ENCODE measurements at regions not wholly inside any gene's neighbourhood (a gene's known extent, or its start where the extent isn't known, plus 50 kb on each side); places are given as distances from the start of the nearest gene placed in this dataset.

GRCh38 chr13:79937771-79938216 is 403.1 kb downstream of the SPRY2 start:
- H3K27ac ChIP-seq, result no peak overlapping the region
- H3K4me1 ChIP-seq (ENCODE audit: control insufficient read depth in 1 of 2, insufficient read depth in 1 of 2, low read depth in 1 of 2, low read length in 1 of 2), result no peaks in the 10 kb centered on the region
- no peak for TF ChIP-seq CTCF (IDR thresholded peaks at IDR 0.05)

GRCh38 chr13:79937311-79937710 is 403.6 kb downstream of the SPRY2 start:
- no peak overlapping the region for H3K4me3 ChIP-seq (ENCODE audit: low read depth in 1 of 2, low read length in 1 of 2)
- no peaks in the 10 kb centered on the region for H3K36me3 ChIP-seq
- H3K27me3 ChIP-seq, result no peaks in the 10 kb centered on the region
- TF ChIP-seq CTCF (IDR thresholded peaks at IDR 0.05), result no peak
- no peak overlapping the region for H3K27ac ChIP-seq
- H3K9me3 ChIP-seq, result no peaks in the 10 kb centered on the region
- no peaks in the 10 kb centered on the region for H3K4me1 ChIP-seq (ENCODE audit: control insufficient read depth in 1 of 2, insufficient read depth in 1 of 2, low read depth in 1 of 2, low read length in 1 of 2)

More at GRCh38 chr13:79937771-79938216, 403.1 kb downstream of the SPRY2 start:
- Histone ChIP-seq H3K27me3 (no peaks in the 10 kb centered on the region), H3K4me3 (ENCODE audit: low read depth in 1 of 2, low read length in 1 of 2) (no peak overlapping the region), H3K36me3 (no peaks in the 10 kb centered on the region), H3K9me3 (no peaks in the 10 kb centered on the region)

GRCh38 chr13:79936368-79937136 is 404.4 kb downstream of the SPRY2 start:
- Histone ChIP-seq H3K4me3 (ENCODE audit: low read depth in 1 of 2, low read length in 1 of 2) (no peak overlapping the region), H3K36me3 (no peaks in the 10 kb centered on the region), H3K9me3 (no peaks in the 10 kb centered on the region), H3K27ac (no peak overlapping the region), H3K27me3 (no peaks in the 10 kb centered on the region), H3K4me1 (ENCODE audit: control insufficient read depth in 1 of 2, insufficient read depth in 1 of 2, low read depth in 1 of 2, low read length in 1 of 2) (no peaks in the 10 kb centered on the region)
- no peak for TF ChIP-seq CTCF (IDR thresholded peaks at IDR 0.05)

GRCh38 chr13:79935121-79935520 is 405.8 kb downstream of the SPRY2 start:
- no peaks in the 10 kb centered on the region for H3K27me3 ChIP-seq

GRCh38 chr13:79933389-79933788 is 407.5 kb downstream of the SPRY2 start:
- Histone ChIP-seq H3K27ac (no peak overlapping the region), H3K36me3 (no peaks in the 10 kb centered on the region)
- no peak for TF ChIP-seq CTCF (IDR thresholded peaks at IDR 0.05)

More at GRCh38 chr13:79935121-79935520, 405.8 kb downstream of the SPRY2 start:
- no peaks in the 10 kb centered on the region for H3K4me1 ChIP-seq (ENCODE audit: control insufficient read depth in 1 of 2, insufficient read depth in 1 of 2, low read depth in 1 of 2, low read length in 1 of 2)
- no peaks in the 10 kb centered on the region for H3K36me3 ChIP-seq
- no peak for TF ChIP-seq CTCF (IDR thresholded peaks at IDR 0.05)
- H3K27ac ChIP-seq, result no peak overlapping the region
- H3K4me3 ChIP-seq (ENCODE audit: low read depth in 1 of 2, low read length in 1 of 2), result no peak overlapping the region
- H3K9me3 ChIP-seq, result no peaks in the 10 kb centered on the region

More at GRCh38 chr13:79933389-79933788, 407.5 kb downstream of the SPRY2 start:
- Histone ChIP-seq H3K4me1 (ENCODE audit: control insufficient read depth in 1 of 2, insufficient read depth in 1 of 2, low read depth in 1 of 2, low read length in 1 of 2) (no peaks in the 10 kb centered on the region), H3K9me3 (no peaks in the 10 kb centered on the region), H3K27me3 (no peaks in the 10 kb centered on the region), H3K4me3 (ENCODE audit: low read depth in 1 of 2, low read length in 1 of 2) (no peak overlapping the region)
